ENCODE measurements at regions not wholly inside any gene's neighbourhood (a gene's known extent, or its start where the extent isn't known, plus 50 kb on each side); places are given as distances from the start of the nearest gene placed in this dataset.

GRCh38 chr21:22584308-22584707, 1586.1 kb downstream of the NCAM2 start:
- CTCF ChIA-PET (ENCODE audit: partially characterized antibody): no interaction called here
- no peak overlapping the region for H3K27ac ChIP-seq (ENCODE audit: low read depth, low read length)
- H2BK15ac ChIP-seq (ENCODE audit: low read length): no peak overlapping the region
- H2BK120ac ChIP-seq (replicated peaks; ENCODE audit: low read depth, low read length): no peak overlapping the region
- H3K18ac ChIP-seq (ENCODE audit: extremely low read depth, low read length): no peak overlapping the region
- POLR2A ChIA-PET (ENCODE audit: partially characterized antibody): no interaction called here
- no peak overlapping the region for H2BK5ac ChIP-seq (ENCODE audit: low read depth, low read length)
- H3K56ac ChIP-seq (replicated peaks; ENCODE audit: insufficient read length, low read depth, low read length): no peak overlapping the region
- DNase-seq (ENCODE audit: low read depth in 1 of 2, low spot score in 2 of 2) (no peak), FAIRE-seq (no peak)
- H3K23me2 ChIP-seq (ENCODE audit: low read depth, low read length): no peaks in the 10 kb centered on the region
- no peak overlapping the region for H3K4ac ChIP-seq (replicated peaks; ENCODE audit: insufficient read length, low read depth, low read length)
- TF ChIP-seq BACH1 (IDR thresholded peaks at IDR 0.05; ENCODE audit: low read length): no peak
- no peak for TF ChIP-seq MAFK (IDR thresholded peaks at IDR 0.05; ENCODE audit: low read depth, low read length)
- TF ChIP-seq JUN (IDR thresholded peaks at IDR 0.05; ENCODE audit: low read depth, low read length): no peak
- TF ChIP-seq CHD2 (IDR thresholded peaks at IDR 0.05; ENCODE audit: low read length): no peak
- no peak for TF ChIP-seq SP4 (IDR thresholded peaks at IDR 0.05; ENCODE audit: low read length)
- no peak for TF ChIP-seq CEBPB (IDR thresholded peaks at IDR 0.05; ENCODE audit: low read depth, low read length)
- no peak for TF ChIP-seq JUND (IDR thresholded peaks at IDR 0.05; ENCODE audit: low read length)
- TF ChIP-seq RBBP5 (IDR thresholded peaks at IDR 0.05; ENCODE audit: borderline replicate concordance, low read depth, low read length): no peak
- no peak overlapping the region for H3K23ac ChIP-seq (ENCODE audit: insufficient read length)
- H3K4me3 ChIP-seq (ENCODE audit: extremely low read depth in 1 of 4, insufficient read depth in 2 of 4, low read depth in 3 of 4, low read length in 4 of 4): no peak overlapping the region
- H3K14ac ChIP-seq (ENCODE audit: insufficient read length): no peak overlapping the region
- no peak overlapping the region for H3K9ac ChIP-seq (replicated peaks in 1 of 4; ENCODE audit: extremely low read depth in 1 of 4, low read depth in 3 of 4, low read length in 3 of 4)
- H2AFZ ChIP-seq (ENCODE audit: low read length): no peak overlapping the region
- H3K79me1 ChIP-seq (ENCODE audit: low read depth, low read length): no peaks in the 10 kb centered on the region
- H4K91ac ChIP-seq (replicated peaks; ENCODE audit: insufficient read length, low read length): no peak overlapping the region
- H3K27me3 ChIP-seq (replicated peaks in 1 of 4; ENCODE audit: control insufficient read depth in 3 of 4, extremely low read depth in 1 of 4, insufficient read depth in 3 of 4, low read length in 3 of 4): no peaks in the 10 kb centered on the region
- no peaks in the 10 kb centered on the region for H3K79me2 ChIP-seq (ENCODE audit: control insufficient read depth in 1 of 2, insufficient read depth in 2 of 2, low read length in 2 of 2)
- no peak overlapping the region for H3K4me2 ChIP-seq (ENCODE audit: insufficient read depth in 1 of 2, low read depth in 2 of 2, low read length in 2 of 2)
- H4K5ac ChIP-seq (ENCODE audit: insufficient read length, low read depth, low read length): no peak overlapping the region
- H3K9me3 ChIP-seq (ENCODE audit: insufficient read depth in 2 of 2, low read depth in 1 of 2, low read length in 1 of 2): no peaks in the 10 kb centered on the region
- H2BK12ac ChIP-seq (ENCODE audit: low read depth, low read length): no peak overlapping the region
- no peaks in the 10 kb centered on the region for H3K36me3 ChIP-seq (ENCODE audit: control insufficient read depth in 2 of 4, insufficient read depth in 4 of 4, low read length in 3 of 4)
- no peak overlapping the region for H2BK20ac ChIP-seq (ENCODE audit: low read length)
- no peaks in the 10 kb centered on the region for H3K4me1 ChIP-seq (replicated peaks in 1 of 4; ENCODE audit: control insufficient read depth in 3 of 4, insufficient read depth in 4 of 4, low read length in 3 of 4)
- no peaks in the 10 kb centered on the region for H4K20me1 ChIP-seq (replicated peaks in 1 of 2; ENCODE audit: control insufficient read depth in 1 of 2, insufficient read depth in 2 of 2, low read length in 2 of 2)
- no peak overlapping the region for H4K8ac ChIP-seq (ENCODE audit: extremely low read depth, insufficient read depth, low read length)
- no peak overlapping the region for H2AK5ac ChIP-seq (ENCODE audit: low read depth, low read length)
- WGBS, 2 experiments (ENCODE audit: extremely low coverage in 1 of 2, insufficient coverage in 1 of 2, insufficient read length in 1 of 2, insufficient replicate concordance in 2 of 2, low coverage in 1 of 2, low lambda C conversion rate in 2 of 2, missing lambda C conversion rate in 1 of 2): 90% methylated on average over 5 of the region's 5 CpGs; no CpG with 5 or more reads in 1 of the 2 experiments

Data from H1 (cell line).